ENCODE measurements at regions not wholly inside any gene's neighbourhood (a gene's known extent, or its start where the extent isn't known, plus 50 kb on each side); places are given as distances from the start of the nearest gene placed in this dataset.

GRCh38 chr13:71051573-71051972 is 815.4 kb downstream of the DACH1 start:
- TF ChIP-seq CTCF (IDR thresholded peaks at IDR 0.05; ENCODE audit: borderline replicate concordance, extremely low read depth, low read length, poor library complexity, severe bottlenecking) (no peak), EZH2 (IDR thresholded peaks at IDR 0.05; ENCODE audit: borderline replicate concordance, low read depth, low read length, severe bottlenecking) (no peak)

Data from DND-41 (cell line).